ENCODE measurements at regions not wholly inside any gene's neighbourhood (a gene's known extent, or its start where the extent isn't known, plus 50 kb on each side); places are given as distances from the start of the nearest gene placed in this dataset.
"Not testable (repeated sequence)": the region's sequence is repeated elsewhere in the genome, so short reads cannot be mapped to it uniquely, and the experiment has no call there.

DNA sequence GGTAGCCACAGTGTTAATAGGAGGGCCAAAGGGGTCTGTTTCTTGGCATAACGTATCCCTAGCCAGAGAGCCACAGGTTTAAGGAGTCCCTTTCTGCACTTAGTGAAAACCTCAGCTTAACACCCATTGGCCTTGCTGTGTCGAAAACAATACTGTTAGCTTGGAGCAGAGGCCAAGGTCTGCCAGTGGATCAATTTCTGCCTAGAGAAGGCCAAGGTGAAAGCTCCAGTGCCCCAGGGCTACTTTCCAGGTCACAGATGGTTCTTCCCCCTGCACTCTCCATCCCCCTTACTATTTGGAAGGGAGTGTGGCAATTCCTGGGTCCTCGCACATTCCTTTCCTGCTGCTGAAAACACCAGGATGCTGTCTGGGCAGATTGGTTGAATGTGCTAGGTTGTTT is 74.8 kb upstream of the TNP1 start:
- DNase-seq (ENCODE audit: low spot score): no peak

DNA sequence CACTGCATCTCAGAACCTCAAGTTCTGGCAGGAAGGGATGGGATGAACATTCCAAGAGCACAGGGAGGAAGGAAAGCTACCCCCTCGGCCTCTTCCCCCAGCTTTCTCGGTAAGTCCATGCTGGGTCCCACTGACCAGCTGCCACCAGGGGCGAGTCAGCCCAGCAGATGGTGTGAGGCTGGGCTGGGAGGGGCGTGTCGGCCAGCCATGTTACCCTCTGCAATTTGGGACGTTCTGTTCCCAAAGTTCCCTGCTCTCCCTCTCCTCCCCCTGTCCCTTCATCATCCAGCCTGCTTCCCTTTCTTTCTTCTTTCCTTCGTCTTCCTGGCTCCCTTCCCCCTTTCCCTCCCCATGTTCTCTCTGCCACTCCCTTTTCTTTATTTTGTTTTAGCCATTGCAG is 74.3 kb upstream of the TNP1 start:
- DNase-seq (ENCODE audit: low spot score): no peak

DNA sequence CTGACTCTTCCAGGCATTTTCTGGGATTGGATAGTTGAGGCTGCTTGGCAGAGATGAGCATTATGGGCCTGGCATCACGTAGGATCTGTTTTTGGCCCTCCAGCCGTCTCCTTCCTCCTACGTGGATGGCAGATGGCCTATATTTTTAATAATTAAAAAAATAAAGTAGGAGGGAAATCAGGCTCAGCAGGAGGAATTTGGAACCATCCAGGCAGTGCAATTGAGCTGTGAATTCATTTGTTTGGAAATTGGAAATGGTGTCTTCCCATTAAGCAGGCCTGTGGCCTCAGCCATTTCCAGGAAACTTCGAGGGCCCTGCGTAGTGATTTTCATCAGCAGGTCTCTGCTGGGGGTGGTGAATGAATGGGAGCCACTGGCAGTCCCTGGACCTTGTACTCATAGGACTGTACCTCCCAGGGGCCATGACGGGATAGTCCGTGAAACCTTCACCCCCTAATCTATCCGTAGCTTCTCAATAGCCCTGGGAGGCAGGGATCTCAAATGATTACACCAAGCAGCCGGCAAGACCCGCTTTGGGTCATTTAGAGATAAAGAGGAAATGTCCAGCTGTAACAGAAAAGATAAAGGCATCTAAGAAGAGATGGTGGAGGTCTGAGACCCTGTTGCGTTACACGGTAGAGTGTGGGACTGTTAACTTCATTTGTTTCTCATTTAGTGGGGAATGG is 73.1 kb upstream of the TNP1 start:
- DNase-seq (ENCODE audit: low spot score): no peak

- DNase-seq (ENCODE audit: low spot score): peak; percentile 35
These were observed 72.4 kb upstream of the TNP1 start for GRCh38 chr2:216932113-216932862.

GRCh38 chr2:216930716-216931115 is 70.9 kb upstream of the TNP1 start:
- no peak for DNase-seq (ENCODE audit: low spot score)

DNA sequence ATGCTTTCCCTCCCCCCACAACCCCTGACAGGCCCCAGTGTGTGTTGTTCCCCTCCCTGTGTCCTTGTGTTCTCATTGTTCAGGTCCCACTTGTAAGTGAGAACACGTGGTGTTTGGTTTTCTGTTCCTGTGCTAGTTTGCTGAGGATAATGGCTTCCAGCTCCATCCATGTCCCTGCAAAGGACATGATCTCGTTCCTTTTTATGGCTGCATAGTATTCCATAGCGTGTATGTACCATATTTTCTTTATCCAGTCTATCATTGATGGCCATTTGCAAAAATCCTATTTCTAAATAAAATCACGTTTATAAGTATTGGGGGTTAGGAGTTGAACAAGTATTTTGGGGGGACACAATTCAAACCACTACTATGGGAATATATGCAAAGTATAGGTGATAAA is 69.5 kb upstream of the TNP1 start:
- DNase-seq (ENCODE audit: low spot score): not testable (repeated sequence)

- DNase-seq (ENCODE audit: low spot score): no peak
These were observed 67.3 kb upstream of the TNP1 start for GRCh38 chr2:216927163-216927562.

DNA sequence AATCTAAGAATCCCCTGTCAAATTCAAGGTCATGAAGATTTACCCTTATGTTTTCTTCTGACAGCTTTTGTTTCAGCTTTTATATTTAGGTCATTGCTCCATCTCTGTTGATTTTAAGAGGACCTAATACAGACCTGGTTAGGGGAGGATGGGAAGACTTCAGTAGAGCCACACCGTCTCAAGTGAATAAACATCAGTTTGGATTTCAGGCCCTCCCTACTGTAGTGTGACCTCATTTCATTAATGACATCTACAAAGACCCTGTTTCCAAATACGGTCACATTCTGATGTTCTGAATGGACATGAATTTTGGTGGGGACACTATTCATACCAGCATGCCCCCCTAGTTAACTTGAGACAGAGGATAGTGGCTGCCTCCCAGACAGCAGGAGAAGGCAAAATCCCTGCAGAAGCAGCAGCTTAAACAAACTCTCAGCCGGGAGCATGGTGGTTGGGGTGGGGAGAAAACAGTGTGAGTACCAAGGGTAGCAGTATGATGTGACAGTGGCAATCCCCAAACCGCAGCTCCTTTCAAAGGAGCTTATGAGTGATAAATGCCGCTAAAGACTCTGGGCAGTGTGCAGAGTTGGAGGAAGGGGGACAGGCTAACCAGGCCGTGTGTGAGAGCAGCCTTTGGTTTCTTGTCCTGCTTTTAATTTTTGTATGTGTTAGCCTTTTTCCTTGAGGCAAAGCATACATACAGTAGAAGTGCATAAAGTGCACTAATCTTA is 65.9 kb upstream of the TNP1 start:
- DNase-seq (ENCODE audit: low spot score): no peak

DNA sequence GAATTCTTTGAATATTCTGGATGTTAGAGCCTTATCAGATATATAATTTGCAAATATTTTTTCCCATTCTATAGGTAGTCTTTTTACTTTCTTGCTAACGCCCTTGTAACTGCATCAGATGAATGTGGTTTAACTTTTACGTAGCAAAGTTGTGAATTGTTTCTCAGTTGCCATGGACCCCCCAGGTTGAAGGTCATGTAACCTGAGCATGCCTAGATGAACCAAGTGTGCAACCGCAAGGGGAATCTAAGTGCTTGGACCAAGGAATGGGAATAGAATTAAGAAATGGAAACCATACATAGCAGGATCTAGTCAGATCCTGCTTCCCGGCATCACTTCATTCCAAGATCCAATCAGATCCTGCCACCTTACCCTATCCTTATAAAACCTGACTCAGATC is 65.1 kb upstream of the TNP1 start:
- no peak for DNase-seq (ENCODE audit: low spot score)

- no peak for DNase-seq (ENCODE audit: low spot score)
These were observed 63.8 kb upstream of the TNP1 start for GRCh38 chr2:216923706-216924105.

- no peak for DNase-seq (ENCODE audit: low spot score)
These were observed 62.4 kb upstream of the TNP1 start for GRCh38 chr2:216922175-216922780.

DNA sequence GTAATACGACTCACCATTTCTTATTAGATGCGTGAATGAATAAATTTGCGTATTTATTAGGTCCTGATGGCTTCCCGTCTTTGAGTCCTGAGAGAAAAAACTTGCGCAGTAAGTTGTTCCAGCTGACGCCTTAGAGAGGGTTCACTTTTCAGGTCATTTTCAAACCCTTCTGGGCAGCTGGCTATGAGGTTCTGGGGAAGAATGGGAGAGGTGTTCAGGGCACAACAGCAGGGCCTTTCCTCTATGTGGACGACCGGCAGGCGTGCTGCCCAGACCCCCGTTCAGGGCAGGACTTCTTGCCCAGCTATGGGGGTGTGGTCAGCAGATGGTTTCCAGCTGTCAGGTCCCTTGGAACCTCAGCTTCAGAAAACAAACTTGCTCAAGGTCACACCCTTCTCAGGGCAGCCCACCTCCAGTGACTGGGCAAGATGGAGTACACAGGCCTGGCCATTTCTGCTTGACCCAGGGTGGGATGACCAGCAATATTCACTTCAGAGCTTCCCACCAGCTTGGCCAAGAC is 61.1 kb upstream of the TNP1 start:
- DNase-seq (ENCODE audit: low spot score): no peak

- DNase-seq (ENCODE audit: low spot score): no peak
These were observed 60.4 kb upstream of the TNP1 start for GRCh38 chr2:216920143-216920876.

GRCh38 chr2:216918088-216918680 is 58.3 kb upstream of the TNP1 start:
- DNase-seq (ENCODE audit: low spot score): peak; percentile 91

DNA sequence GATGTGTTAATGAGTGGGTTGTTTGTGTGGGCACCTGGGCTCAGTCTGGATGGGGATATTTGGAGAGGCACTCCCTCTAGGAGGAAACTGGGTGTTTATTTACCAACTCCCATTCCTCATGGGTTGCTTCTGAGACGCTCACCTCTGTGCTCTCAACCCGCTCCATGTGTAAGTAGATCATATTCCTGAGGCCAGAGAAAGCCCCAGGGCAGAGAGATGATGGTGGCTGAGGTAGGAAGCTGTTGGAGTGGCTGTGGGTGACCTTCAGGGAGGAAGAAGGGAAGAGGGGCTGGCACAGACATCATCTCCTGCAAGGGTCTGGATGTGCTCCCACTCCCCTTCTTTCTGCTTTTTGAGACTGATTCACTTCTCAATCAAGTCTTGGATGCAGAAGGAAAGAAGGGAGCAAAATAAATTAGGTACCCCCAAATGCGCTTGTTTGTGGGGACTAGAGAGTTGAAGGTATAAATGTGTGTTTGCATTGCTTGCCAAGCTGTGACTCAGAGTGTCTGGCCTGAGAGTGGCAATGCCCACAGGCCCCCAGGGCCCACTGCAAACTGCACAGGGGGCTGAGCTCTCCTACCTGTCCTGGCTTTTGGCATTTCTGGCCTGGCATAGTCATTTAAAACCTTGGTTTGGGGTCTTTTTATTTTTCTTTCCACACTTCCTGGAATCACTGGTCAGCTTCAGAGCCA is 57.2 kb upstream of the TNP1 start:
- no peak for DNase-seq (ENCODE audit: low spot score)

GRCh38 chr2:216915557-216916150 is 55.8 kb upstream of the TNP1 start:
- no peak for DNase-seq (ENCODE audit: low spot score)

DNA sequence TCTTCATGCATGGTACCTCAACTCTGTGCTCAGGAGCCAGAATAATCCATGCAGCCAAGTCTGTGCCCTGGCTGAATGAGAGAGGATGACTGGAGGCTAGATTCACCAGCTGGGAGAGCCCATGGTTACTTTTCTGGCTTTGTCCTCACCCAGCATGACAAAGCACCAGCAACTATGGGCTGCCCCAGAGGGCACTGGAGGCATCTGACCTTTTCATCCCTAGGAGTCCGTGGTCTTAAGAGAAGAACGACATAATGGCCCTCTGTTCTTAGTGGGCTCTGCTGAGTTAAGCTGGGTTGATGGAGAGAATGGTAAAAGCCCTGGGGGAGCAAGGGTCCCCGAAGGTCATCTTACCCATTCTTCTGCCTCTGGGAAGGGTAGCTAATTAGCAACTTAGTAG is 54.6 kb upstream of the TNP1 start:
- no peak for DNase-seq (ENCODE audit: low spot score)

DNA sequence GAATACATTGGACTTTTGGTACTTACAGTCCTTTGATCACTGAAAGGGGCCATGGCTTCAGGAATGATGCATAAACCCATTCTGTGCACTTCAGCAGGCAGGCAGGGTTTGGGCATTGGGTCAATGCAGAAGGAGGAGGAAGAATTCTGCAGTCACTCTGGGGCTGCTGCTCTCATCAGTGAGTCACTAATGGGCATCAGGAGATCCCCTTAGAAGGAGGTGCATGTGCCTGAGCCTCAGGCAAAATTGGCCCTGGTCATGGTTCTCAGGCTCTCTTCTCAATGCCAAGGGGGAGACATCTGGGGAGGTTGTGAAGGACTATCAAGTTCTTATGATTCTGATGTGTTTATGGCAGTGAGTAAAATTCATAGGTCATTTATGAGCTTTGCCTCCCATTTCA is 52.0 kb upstream of the TNP1 start:
- peak; percentile 70 for DNase-seq (ENCODE audit: low spot score)

GRCh38 chr2:216911008-216911407 is 51.1 kb upstream of the TNP1 start:
- DNase-seq (ENCODE audit: low spot score): no peak

DNA sequence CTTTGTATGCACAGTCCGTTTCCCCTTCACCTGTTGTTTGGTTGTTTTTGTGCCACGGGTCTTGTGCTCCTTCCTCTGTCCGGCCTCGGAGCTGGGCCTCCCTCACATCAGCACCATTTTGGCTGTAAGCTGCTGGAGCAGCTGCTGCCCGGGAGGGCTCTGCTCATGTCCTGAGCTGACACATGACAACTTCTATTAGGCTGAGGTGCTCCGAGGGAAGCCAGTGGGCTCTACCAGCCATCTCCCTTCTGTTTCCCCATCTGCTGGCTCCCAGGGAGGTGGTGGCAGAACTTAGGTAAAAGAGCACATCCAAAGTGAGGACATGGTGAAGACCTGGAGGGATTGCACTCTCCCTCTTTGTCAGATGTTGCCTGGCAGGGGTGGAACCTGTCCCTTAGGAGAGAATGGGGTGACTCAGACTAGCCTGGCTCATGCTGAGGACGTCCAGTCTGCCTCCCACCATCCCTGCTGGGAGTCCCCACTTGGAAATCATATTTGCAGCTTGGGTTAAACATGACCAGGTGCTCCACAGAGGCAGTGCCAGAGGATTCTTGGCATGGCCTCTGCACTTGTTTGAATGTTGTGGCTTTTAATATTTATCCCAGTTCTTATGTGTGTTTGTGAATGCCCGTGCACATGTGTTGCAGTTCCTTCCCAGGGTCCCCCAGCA is 49.8 kb upstream of the TNP1 start:
- no peak for DNase-seq (ENCODE audit: low spot score)
